Fibroblast of lung (primary cell): ENCODE measurements at regions not wholly inside any gene's neighbourhood (a gene's known extent, or its start where the extent isn't known, plus 50 kb on each side); places are given as distances from the start of the nearest gene placed in this dataset.

Source experiments
- CTCF ChIP-seq, 2 donors: IDR thresholded peaks in 1 of 2; conservative IDR thresholded peaks in 1 of 2; 1 replicate in 1 of 2; 2 replicates in 1 of 2; pipeline ENCODE4 v1.5.1; 2011 to 2012; ENCODE audit warnings: low read length in 2 of 2, control low read depth in 1 of 2, inconsistent platforms in 1 of 2, low read depth in 1 of 2, mild to moderate bottlenecking in 1 of 2
- EZH2 ChIP-seq: IDR thresholded peaks from 2 replicates; pipeline ENCODE4 v1.5.1; 2012; ENCODE audit warnings: low read length, control low read depth, mild to moderate bottlenecking; ENCODE audit errors: missing control alignments

GRCh38 chr19:42662712-42663111, 68.0 kb upstream of the CEACAM8 start:
- TF ChIP-seq CTCF (conservative IDR thresholded peaks at IDR 0.05 in 1 of 2, IDR thresholded peaks at IDR 0.05 in 1 of 2; ENCODE audit: low read depth in 1 of 2, low read length in 2 of 2) (no peak), EZH2 (no peak)
